C4-2B (cell line): ENCODE measurements at regions not wholly inside any gene's neighbourhood (a gene's known extent, or its start where the extent isn't known, plus 50 kb on each side); places are given as distances from the start of the nearest gene placed in this dataset.
"Not testable (repeated sequence)": the region's sequence is repeated elsewhere in the genome, so short reads cannot be mapped to it uniquely, and the experiment has no call there.

ENCODE experiments used
- H3K27ac ChIP-seq: fragments of 450-650 bp; 2 replicates; pipeline ENCODE4 v1.5.1; 2017
- ZFX ChIP-seq: fragments of 450-650 bp; IDR thresholded peaks from 2 replicates; pipeline ENCODE4 v1.6.1; 2017
- TF ChIP-seq, protein P1 (sequence below): fragments of 450-650 bp; conservative IDR thresholded peaks from 2 replicates; pipeline ENCODE4 v1.5.1; 2017; ENCODE audit warnings: mild to moderate bottlenecking

DNA sequence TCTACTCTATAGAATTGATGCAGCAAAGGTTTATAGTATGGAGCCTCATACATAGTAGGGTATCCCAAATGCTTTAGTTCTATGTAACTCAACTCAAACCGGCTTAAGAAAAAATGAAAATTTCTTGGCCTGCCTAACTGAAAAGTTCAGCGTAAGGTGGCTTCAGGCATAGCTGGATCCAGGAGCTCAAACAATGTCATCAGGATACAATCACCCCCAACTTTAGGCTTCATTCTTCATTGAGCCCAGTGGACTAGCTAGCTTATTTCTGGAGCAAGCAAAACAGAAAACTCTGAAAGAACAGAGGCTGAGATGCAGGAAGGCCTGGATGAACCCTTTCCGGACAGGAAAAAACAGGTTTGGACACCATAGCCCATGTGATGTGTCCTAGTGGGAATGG, 147.5 kb upstream of the HS3ST4 start:
- no peak overlapping the region for H3K27ac ChIP-seq
- TF ChIP-seq, protein P1, sequence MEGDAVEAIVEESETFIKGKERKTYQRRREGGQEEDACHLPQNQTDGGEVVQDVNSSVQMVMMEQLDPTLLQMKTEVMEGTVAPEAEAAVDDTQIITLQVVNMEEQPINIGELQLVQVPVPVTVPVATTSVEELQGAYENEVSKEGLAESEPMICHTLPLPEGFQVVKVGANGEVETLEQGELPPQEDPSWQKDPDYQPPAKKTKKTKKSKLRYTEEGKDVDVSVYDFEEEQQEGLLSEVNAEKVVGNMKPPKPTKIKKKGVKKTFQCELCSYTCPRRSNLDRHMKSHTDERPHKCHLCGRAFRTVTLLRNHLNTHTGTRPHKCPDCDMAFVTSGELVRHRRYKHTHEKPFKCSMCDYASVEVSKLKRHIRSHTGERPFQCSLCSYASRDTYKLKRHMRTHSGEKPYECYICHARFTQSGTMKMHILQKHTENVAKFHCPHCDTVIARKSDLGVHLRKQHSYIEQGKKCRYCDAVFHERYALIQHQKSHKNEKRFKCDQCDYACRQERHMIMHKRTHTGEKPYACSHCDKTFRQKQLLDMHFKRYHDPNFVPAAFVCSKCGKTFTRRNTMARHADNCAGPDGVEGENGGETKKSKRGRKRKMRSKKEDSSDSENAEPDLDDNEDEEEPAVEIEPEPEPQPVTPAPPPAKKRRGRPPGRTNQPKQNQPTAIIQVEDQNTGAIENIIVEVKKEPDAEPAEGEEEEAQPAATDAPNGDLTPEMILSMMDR = no peak
- no peak for TF ChIP-seq ZFX

DNA sequence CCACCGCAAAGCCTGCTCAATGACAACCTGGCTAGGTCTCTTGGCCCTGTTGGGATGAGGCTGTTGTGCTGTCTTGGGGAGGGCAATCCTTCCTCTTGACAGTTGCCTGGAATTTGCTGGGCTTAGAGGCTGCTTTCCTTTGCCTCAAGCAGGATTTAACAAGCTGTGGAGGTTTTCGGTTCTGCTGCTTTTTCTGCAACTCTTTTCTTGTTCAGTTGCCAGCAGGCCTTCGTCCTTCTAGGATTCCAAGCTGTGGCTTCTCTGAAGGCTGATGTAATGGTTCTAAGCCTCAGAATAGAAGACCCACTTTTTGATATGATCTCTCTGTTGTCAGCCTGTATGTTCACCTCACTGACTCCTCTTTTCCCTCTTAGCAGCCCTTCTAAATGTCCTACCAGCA, 149.5 kb upstream of the HS3ST4 start:
- TF ChIP-seq ZFX = no peak
- TF ChIP-seq, protein P1 = no peak
- no peak overlapping the region for H3K27ac ChIP-seq

GRCh38 chr16:25539767-25540166, 152.0 kb upstream of the HS3ST4 start:
- H3K27ac ChIP-seq = not testable (repeated sequence)

DNA sequence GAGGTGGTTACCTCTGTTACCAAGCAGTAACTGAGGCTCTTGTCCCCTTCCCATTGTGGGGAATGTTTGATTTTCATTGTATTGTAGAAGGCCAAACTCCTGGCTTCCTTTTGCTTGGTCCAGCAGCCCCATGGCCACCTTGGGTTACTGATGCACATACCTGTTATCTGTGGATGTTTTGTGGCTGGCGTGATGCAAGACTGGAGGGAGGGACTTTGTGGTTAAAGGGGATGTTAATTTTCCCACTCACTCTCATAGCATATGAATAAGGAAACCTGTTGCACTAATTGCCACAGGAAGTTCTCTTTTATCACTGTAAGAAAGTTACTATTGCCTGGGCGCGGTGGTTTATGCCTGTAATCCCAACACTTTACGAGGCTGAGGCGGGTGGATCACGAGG, 168.6 kb upstream of the HS3ST4 start:
- no peak for TF ChIP-seq ZFX
- TF ChIP-seq, protein P1 = no peak
- no peak overlapping the region for H3K27ac ChIP-seq

DNA sequence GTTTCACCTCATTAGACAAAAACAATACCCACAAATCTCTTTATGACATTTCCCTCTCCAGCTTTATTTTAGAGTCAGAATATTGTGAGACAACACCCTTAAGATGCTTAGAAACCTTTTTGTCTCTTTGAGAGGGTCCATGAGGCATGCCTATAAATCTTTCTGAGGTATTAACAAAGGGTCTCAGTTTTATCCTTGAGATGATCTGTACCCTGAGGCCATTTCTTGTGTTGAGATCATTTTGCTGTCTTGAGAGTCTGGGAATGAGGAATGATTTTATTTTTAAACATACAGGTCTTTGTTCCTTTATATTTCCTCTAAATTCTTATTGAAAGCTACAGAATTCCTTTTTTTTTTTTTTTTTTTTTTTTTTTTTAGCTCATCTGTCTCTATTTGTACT, 179.7 kb upstream of the HS3ST4 start:
- no peak for TF ChIP-seq ZFX
- TF ChIP-seq, protein P1 = no peak
- no peak overlapping the region for H3K27ac ChIP-seq

- TF ChIP-seq, protein P1 = no peak
- TF ChIP-seq ZFX = no peak
- no peak overlapping the region for H3K27ac ChIP-seq
Measured at GRCh38 chr16:25509456-25509855, 182.3 kb upstream of the HS3ST4 start.

DNA sequence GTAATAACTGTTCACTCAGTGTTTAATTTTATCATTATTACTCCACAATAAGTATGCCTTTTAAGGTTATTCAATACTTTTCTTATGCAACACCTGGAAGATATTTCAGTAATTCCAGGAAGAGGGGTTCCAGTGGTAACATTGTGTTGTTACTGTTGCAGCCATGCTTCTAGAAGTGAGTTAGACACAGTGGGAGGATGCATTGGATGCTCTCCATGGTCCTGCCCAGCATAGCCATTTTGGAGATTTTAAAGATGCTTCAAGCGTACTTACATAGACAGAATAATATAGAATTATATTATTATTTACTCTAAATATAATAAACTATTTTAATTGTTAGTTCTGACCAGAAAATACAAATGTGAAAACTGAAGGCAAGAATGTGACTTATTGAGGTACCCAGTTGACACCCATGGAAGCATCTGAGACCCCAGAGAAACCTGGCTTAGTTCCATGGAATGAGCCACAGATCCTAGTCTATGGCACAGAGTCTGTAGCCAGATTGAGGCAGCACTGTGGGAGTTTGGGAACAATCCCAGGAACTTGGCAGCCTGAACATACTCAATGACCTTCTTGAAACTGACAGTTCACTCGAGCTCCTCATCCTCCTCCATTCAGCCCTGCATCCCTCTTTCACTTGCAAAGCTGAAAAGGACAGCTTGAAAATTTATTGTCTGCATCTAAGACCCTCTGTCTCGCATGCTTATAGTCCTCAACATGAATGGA, 190.1 kb upstream of the HS3ST4 start:
- H3K27ac ChIP-seq = no peak overlapping the region
- TF ChIP-seq, protein P1 = no peak
- no peak for TF ChIP-seq ZFX

DNA sequence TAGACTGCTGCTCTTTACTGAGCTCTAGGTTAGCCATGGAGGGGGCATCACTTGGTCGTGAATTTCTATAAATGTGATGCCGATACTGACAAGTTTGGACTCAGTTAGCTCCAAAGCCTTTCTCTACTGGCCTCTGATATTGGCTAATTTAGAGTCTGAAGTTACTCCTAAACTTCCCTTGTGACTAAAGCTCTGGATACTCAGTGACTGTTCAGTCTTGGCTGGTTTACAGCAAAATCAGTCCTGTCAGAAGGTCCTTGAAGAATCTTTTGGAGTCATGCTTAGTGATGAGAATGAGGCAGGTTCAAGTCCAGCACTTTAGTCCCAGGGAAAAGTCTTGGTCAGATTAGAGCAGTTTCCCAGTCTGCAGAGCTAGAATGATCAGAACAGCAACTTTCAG, 197.5 kb upstream of the HS3ST4 start:
- TF ChIP-seq, protein P1 = no peak
- TF ChIP-seq ZFX = no peak
- H3K27ac ChIP-seq = no peak overlapping the region
